Activated T-cell treated with anti-CD3 and anti-CD28 coated beads, Interleukin-2, amount 50 U/mL, for 24 hours (primary cell): ENCODE measurements at regions not wholly inside any gene's neighbourhood (a gene's known extent, or its start where the extent isn't known, plus 50 kb on each side); places are given as distances from the start of the nearest gene placed in this dataset.

Source experiments
- DNase-seq: peaks from one replicate; pipeline ENCODE4 v3.0.0-alpha.2; 2020
- H3K27ac Mint-ChIP-seq: 2 replicates; pipeline ENCODE4 v1.8.0; 2020; ENCODE audit warnings: mild to moderate bottlenecking, mixed read lengths
- H3K27me3 Mint-ChIP-seq: 2 replicates; pipeline ENCODE4 v1.8.0; 2020; ENCODE audit warnings: mixed read lengths
- H3K36me3 Mint-ChIP-seq: 2 replicates; pipeline ENCODE4 v1.8.0; 2020; ENCODE audit warnings: low read depth, mixed read lengths
- H3K4me1 Mint-ChIP-seq: 2 replicates; pipeline ENCODE4 v1.8.0; 2020; ENCODE audit warnings: low read depth, mixed read lengths
- H3K4me3 Mint-ChIP-seq: 2 replicates; pipeline ENCODE4 v1.8.0; 2020; ENCODE audit warnings: mild to moderate bottlenecking, moderate library complexity, mixed read lengths
- H3K9me3 Mint-ChIP-seq: 2 replicates; pipeline ENCODE4 v1.8.0; 2020; ENCODE audit warnings: mixed read lengths

GRCh38 chr4:89582756-89583505 lies 254.0 kb downstream of the SNCA start:
- Mint-ChIP-seq H3K4me1 (no peaks in the 10 kb centered on the region), H3K9me3 (no peaks in the 10 kb centered on the region), H3K27ac (no peak overlapping the region), H3K36me3 (no peaks in the 10 kb centered on the region), H3K4me3 (no peak overlapping the region), H3K27me3 (peaks cover 6% of the 10 kb centered on the region)
- DNase-seq, result no peak

DNA sequence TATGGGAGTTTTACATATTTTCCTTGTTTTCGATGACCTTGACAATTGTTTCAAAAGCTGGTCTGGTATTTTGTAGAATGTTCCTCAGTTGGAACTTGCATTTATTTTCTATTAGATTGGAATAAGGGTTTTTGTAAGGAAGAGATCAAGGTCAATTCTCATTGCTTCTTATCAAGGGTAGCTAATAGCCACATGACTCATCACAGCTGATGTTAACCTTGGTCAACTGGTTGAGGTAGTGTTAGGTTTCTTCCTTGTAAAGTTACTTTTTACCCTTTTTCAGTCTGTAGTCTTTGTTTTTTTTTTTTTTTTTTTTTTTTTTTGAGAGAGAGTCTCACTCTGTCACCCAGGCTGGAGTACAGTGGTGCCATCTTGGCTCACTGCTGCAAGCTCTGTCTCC lies 257.2 kb downstream of the SNCA start:
- Mint-ChIP-seq H3K4me1 (no peaks in the 10 kb centered on the region), H3K36me3 (no peaks in the 10 kb centered on the region), H3K27me3 (peaks cover 6% of the 10 kb centered on the region), H3K27ac (no peak overlapping the region), H3K4me3 (no peak overlapping the region), H3K9me3 (no peaks in the 10 kb centered on the region)
- DNase-seq, result no peak

DNA sequence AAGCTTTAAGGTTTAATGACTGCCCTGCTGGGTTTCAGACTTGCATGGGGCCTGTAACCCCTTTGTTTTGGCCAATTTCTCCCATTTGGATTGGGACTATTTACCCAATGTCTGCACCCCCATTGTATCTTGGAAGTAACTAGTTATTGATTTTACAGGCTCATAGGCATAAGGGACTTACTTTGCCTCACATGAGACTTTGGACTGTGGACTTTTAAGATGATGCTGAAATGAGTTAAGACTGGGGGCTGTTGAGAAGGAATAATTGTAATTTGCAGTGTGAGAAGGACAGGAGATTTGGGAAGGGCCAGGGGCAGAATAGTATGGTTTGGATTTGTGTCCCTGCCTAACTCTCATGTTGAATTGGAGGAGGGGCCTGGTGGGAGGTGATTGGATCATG lies 260.7 kb downstream of the SNCA start:
- no peak overlapping the region for H3K27ac Mint-ChIP-seq
- H3K4me3 Mint-ChIP-seq, result no peak overlapping the region
- H3K36me3 Mint-ChIP-seq, result no peaks in the 10 kb centered on the region
- no peaks in the 10 kb centered on the region for H3K4me1 Mint-ChIP-seq
- H3K27me3 Mint-ChIP-seq, result peaks cover 2% of the 10 kb centered on the region
- DNase-seq, result no peak
- no peaks in the 10 kb centered on the region for H3K9me3 Mint-ChIP-seq

- Mint-ChIP-seq H3K36me3 (no peaks in the 10 kb centered on the region), H3K4me3 (no peak overlapping the region), H3K27ac (no peak overlapping the region), H3K4me1 (no peaks in the 10 kb centered on the region), H3K9me3 (no peaks in the 10 kb centered on the region), H3K27me3 (no peaks in the 10 kb centered on the region)
- no peak for DNase-seq
Measured at GRCh38 chr4:89575840-89576239, 261.1 kb downstream of the SNCA start.

GRCh38 chr4:89574176-89574575 lies 262.8 kb downstream of the SNCA start:
- Mint-ChIP-seq H3K4me1 (no peaks in the 10 kb centered on the region), H3K27ac (no peak overlapping the region), H3K27me3 (no peaks in the 10 kb centered on the region), H3K36me3 (no peaks in the 10 kb centered on the region), H3K4me3 (no peak overlapping the region), H3K9me3 (no peaks in the 10 kb centered on the region)
- DNase-seq, result no peak

DNA sequence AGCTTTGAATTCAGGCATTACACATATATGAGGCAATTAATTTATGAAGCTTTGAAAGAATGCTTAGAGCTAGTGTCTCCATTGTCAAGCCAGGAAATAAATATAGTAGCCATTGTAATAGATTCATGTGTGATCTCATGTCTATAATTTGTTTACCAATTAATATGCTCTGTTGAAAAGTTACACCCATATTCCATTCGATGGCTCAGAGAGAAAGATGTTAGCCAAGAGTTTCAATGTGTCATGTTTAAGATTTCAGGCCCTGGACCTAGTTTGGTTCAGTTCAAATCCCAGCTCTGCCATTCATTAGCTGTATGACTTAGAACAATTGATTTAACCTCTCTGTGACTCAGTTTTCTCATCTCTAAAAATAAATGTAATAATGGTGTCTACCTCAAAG lies 263.3 kb downstream of the SNCA start:
- Mint-ChIP-seq H3K27me3 (no peaks in the 10 kb centered on the region), H3K27ac (no peak overlapping the region)

GRCh38 chr4:89572224-89572858 lies 264.6 kb downstream of the SNCA start:
- no peaks in the 10 kb centered on the region for H3K9me3 Mint-ChIP-seq
- no peak for DNase-seq
- H3K27ac Mint-ChIP-seq, result no peak overlapping the region
- H3K4me1 Mint-ChIP-seq, result no peaks in the 10 kb centered on the region
- H3K27me3 Mint-ChIP-seq, result peaks cover 7% of the 10 kb centered on the region
- no peaks in the 10 kb centered on the region for H3K36me3 Mint-ChIP-seq
- H3K4me3 Mint-ChIP-seq, result no peak overlapping the region

More for the DNA sequence above, 263.3 kb downstream of the SNCA start:
- H3K4me3 Mint-ChIP-seq, result no peak overlapping the region
- no peaks in the 10 kb centered on the region for H3K9me3 Mint-ChIP-seq
- DNase-seq, result no peak
- H3K36me3 Mint-ChIP-seq, result no peaks in the 10 kb centered on the region
- no peaks in the 10 kb centered on the region for H3K4me1 Mint-ChIP-seq

GRCh38 chr4:89570931-89571330 lies 263.3 kb upstream of the GPRIN3 start:
- Mint-ChIP-seq H3K27ac (no peak overlapping the region), H3K9me3 (no peaks in the 10 kb centered on the region), H3K36me3 (no peaks in the 10 kb centered on the region), H3K4me1 (no peaks in the 10 kb centered on the region), H3K27me3 (peaks cover 7% of the 10 kb centered on the region), H3K4me3 (no peak overlapping the region)
- DNase-seq, result no peak

GRCh38 chr4:89567936-89568335 lies 260.3 kb upstream of the GPRIN3 start:
- Mint-ChIP-seq H3K36me3 (no peaks in the 10 kb centered on the region), H3K27ac (no peak overlapping the region), H3K9me3 (no peaks in the 10 kb centered on the region), H3K4me1 (peaks cover 7% of the 10 kb centered on the region), H3K27me3 (peaks cover 7% of the 10 kb centered on the region), H3K4me3 (no peak overlapping the region)
- DNase-seq, result no peak

GRCh38 chr4:89563431-89563830 lies 255.8 kb upstream of the GPRIN3 start:
- H3K27ac Mint-ChIP-seq, result no peak overlapping the region
- no peaks in the 10 kb centered on the region for H3K36me3 Mint-ChIP-seq
- H3K4me3 Mint-ChIP-seq, result no peak overlapping the region
- H3K9me3 Mint-ChIP-seq, result no peaks in the 10 kb centered on the region
- H3K27me3 Mint-ChIP-seq, result peaks cover 6% of the 10 kb centered on the region
- DNase-seq, result no peak
- H3K4me1 Mint-ChIP-seq, result peaks cover 7% of the 10 kb centered on the region

DNA sequence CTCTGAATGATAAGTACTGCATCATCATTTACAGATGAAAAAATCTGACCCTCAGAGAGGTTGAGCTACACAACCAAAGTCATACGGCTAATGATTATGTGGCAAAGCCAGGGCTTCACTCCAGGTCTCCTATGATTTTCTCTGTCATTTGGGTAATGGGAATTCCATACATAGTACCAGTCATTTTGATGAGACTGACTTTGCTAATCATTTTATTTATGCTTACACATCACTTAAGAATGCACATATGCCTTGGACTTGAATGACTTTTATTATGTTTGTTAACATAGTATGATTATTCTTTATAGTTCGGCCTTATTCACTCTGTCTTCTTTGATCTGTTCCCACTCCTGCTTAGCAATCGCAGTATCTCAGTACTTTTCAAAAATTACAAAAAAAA lies 255.1 kb upstream of the GPRIN3 start:
- H3K27ac Mint-ChIP-seq, result no peak overlapping the region
- no peak for DNase-seq
- no peaks in the 10 kb centered on the region for H3K9me3 Mint-ChIP-seq
- no peak overlapping the region for H3K4me3 Mint-ChIP-seq
- H3K36me3 Mint-ChIP-seq, result no peaks in the 10 kb centered on the region
- peaks cover 3% of the 10 kb centered on the region for H3K27me3 Mint-ChIP-seq
- H3K4me1 Mint-ChIP-seq, result peaks cover 7% of the 10 kb centered on the region

DNA sequence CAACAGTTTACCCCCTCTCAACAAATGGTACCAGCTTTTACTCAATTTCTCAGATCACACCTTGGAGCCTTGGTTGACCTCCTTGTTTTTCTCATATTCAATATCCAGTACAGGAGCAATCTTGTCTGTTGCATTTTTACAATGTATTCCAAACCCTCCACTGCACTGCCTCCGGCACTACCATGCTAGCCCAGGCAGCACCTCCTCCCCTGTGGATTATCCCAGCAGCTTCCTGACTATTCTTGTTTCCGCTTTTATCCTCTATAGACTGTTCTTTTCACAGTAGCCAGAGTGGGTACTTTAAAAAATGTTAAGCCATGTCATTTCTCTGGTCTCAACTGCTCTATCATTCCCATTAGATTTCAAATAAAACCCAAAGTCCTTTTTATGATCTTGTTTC lies 253.4 kb upstream of the GPRIN3 start:
- Mint-ChIP-seq H3K4me3 (no peak overlapping the region), H3K9me3 (no peaks in the 10 kb centered on the region), H3K4me1 (peaks cover 7% of the 10 kb centered on the region), H3K36me3 (no peaks in the 10 kb centered on the region), H3K27ac (no peak overlapping the region), H3K27me3 (no peaks in the 10 kb centered on the region)
- no peak for DNase-seq

DNA sequence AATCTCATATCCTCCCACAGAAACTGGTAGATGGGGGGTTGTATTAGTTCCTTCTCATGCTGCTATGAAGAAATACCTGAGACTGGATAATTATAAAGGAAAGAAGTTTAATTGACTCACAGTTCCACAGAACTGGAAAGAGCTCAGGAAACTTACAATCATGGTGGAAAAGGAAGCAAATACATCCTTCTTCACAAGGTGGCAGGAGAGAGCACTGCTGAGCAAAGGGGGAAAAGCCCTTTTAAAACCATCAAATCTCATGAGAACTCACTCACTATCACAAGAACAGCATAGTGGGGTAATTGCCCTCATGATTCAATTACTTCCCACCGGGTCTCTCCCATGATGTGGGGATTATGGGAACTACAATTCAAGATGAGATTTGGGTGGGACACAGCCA lies 250.5 kb upstream of the GPRIN3 start:
- no peaks in the 10 kb centered on the region for H3K9me3 Mint-ChIP-seq
- H3K36me3 Mint-ChIP-seq, result no peaks in the 10 kb centered on the region
- DNase-seq, result no peak
- peaks cover under 1% of the 10 kb centered on the region for H3K4me1 Mint-ChIP-seq
- no peaks in the 10 kb centered on the region for H3K27me3 Mint-ChIP-seq
- H3K27ac Mint-ChIP-seq, result no peak overlapping the region
- no peak overlapping the region for H3K4me3 Mint-ChIP-seq

DNA sequence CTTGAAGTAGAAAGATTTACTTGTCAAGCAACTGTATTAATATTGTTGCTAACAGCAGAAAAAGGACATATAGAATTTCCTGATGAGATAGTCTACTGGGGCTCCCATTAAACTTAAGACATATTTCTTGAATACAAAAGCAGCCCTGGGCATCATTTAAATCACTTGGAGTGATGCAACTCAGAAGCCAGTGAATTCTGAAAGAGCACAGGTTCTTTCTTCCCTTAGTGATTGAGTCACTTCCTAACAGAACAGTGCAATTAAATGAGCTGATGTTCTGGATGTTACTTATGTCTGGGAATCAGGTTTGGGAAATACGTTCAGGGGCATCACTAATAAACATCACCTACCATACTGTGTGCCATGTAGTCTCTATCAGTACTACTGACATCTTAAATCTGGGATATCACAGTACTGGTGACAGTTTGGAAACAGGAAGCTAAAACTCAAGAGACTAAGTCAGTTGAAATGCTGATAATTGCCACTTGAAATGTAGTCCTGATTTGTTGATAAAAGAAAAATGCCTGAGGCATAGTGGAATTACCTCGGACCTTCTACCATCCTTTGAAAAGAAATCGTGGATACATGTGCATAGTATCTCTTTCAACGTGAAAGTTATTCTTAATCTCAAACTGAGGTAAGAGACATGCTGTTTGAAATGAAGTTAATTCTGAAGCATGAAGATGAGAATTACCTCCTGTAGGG lies 249.2 kb upstream of the GPRIN3 start:
- Mint-ChIP-seq H3K9me3 (no peaks in the 10 kb centered on the region), H3K27ac (no peak overlapping the region), H3K27me3 (no peaks in the 10 kb centered on the region), H3K4me1 (no peaks in the 10 kb centered on the region), H3K4me3 (no peak overlapping the region), H3K36me3 (no peaks in the 10 kb centered on the region)
- no peak for DNase-seq

- H3K4me1 Mint-ChIP-seq, result no peaks in the 10 kb centered on the region
- H3K27me3 Mint-ChIP-seq, result peaks cover 2% of the 10 kb centered on the region
- DNase-seq, result no peak
- no peak overlapping the region for H3K4me3 Mint-ChIP-seq
- H3K9me3 Mint-ChIP-seq, result no peaks in the 10 kb centered on the region
- H3K36me3 Mint-ChIP-seq, result no peaks in the 10 kb centered on the region
- H3K27ac Mint-ChIP-seq, result no peak overlapping the region
Measured at GRCh38 chr4:89551191-89551590, 243.6 kb upstream of the GPRIN3 start.
